ENCODE measurements at regions not wholly inside any gene's neighbourhood (a gene's known extent, or its start where the extent isn't known, plus 50 kb on each side); places are given as distances from the start of the nearest gene placed in this dataset.

DNA sequence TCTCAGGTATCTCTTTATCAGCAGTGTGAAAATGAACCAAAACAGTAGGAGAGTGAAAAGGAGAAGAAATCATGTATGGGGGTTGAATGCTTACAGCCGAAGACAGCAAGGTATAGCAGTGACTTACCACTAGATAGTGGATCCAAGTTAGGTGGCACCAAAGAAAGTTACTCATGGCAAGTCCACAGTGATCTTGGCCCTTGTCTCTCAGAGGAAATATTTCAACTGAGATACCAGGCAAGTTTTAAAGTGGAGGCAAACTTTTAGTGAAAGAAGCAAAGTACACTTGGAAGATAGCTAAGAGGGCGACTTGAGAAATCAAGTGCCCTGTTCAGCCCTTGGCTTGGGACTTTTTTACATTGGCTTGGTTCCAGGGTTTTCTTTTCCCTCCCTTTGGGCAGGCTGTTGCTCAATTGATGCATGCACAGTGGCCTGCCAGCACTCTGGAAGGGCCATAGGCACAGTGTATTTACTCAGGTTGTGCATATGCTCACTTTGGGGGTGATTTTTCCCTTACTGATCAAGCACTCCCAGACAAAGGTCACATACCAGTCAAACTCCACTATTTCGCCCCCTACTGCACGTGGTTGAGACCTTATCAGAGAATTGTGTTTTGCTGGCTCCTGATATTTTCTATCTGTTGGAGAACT lies 329.5 kb upstream of the KHDRBS2 start:
- no peak overlapping the region for H3K4me3 ChIP-seq (replicated peaks in 1 of 3; ENCODE audit: insufficient read depth in 1 of 3, low read depth in 1 of 3, low read length in 3 of 3)
- H3K9ac ChIP-seq (replicated peaks; ENCODE audit: extremely low read depth, insufficient read depth, low read length): no peak overlapping the region
- no peaks in the 10 kb centered on the region for H3K79me2 ChIP-seq (ENCODE audit: control insufficient read depth, insufficient read depth, low read length)
- intact Hi-C loops (cut with micrococcal nuclease) (no loop called here), dilution Hi-C loops (cut with MboI; ENCODE audit: extremely low pct_ligation_motif_present, low sequenced_read_pairs) (no loop called here)
- peaks cover 5% of the 10 kb centered on the region for H3K9me3 ChIP-seq (replicated peaks; ENCODE audit: control insufficient read depth, insufficient read depth, low read length)
- H3K36me3 ChIP-seq (ENCODE audit: control insufficient read depth in 2 of 2, extremely low read depth in 1 of 2, insufficient read depth in 2 of 2, low read length in 2 of 2): no peaks in the 10 kb centered on the region
- no peaks in the 10 kb centered on the region for H3K9me1 ChIP-seq (replicated peaks; ENCODE audit: control insufficient read depth, extremely low read depth, insufficient read depth, low read length)
- no peaks in the 10 kb centered on the region for H4K20me1 ChIP-seq (replicated peaks; ENCODE audit: control insufficient read depth, extremely low read depth, insufficient read depth, low read length)
- POLR2A ChIA-PET: no interaction called here
- no peaks in the 10 kb centered on the region for H3K4me1 ChIP-seq (ENCODE audit: control insufficient read depth, extremely low read depth, insufficient read depth, low read length)
- H2AFZ ChIP-seq (ENCODE audit: low read depth, low read length): no peak overlapping the region
- FAIRE-seq: no peak
- BruUV-seq (replicated peaks): no TSS peak
- CTCF ChIA-PET: no interaction called here
- H3K27me3 ChIP-seq (ENCODE audit: control insufficient read depth in 2 of 2, insufficient read depth in 2 of 2, low read length in 2 of 2): no peaks in the 10 kb centered on the region
- no peak overlapping the region for H3K4me2 ChIP-seq (ENCODE audit: insufficient read depth, low read length)
- H3K27ac ChIP-seq (ENCODE audit: insufficient read depth, low read depth, low read length): no peak overlapping the region
- TF ChIP-seq FOS (IDR thresholded peaks at IDR 0.05; ENCODE audit: borderline replicate concordance, insufficient read depth, low read length): no peak
- no peak for TF ChIP-seq JUN (IDR thresholded peaks at IDR 0.05; ENCODE audit: borderline replicate concordance, insufficient read depth, insufficient read length, low read depth)
- no peak for TF ChIP-seq EZH2 (IDR thresholded peaks at IDR 0.05; ENCODE audit: borderline replicate concordance, low read depth, low read length, severe bottlenecking)
- no peak for TF ChIP-seq POLR2AphosphoS5 (IDR thresholded peaks at IDR 0.05; ENCODE audit: insufficient read depth, low read depth, low read length)
- TF ChIP-seq GATA2 (IDR thresholded peaks at IDR 0.05; ENCODE audit: insufficient read depth, insufficient read length, low read depth, low read length): no peak
- TF ChIP-seq, protein P1, sequence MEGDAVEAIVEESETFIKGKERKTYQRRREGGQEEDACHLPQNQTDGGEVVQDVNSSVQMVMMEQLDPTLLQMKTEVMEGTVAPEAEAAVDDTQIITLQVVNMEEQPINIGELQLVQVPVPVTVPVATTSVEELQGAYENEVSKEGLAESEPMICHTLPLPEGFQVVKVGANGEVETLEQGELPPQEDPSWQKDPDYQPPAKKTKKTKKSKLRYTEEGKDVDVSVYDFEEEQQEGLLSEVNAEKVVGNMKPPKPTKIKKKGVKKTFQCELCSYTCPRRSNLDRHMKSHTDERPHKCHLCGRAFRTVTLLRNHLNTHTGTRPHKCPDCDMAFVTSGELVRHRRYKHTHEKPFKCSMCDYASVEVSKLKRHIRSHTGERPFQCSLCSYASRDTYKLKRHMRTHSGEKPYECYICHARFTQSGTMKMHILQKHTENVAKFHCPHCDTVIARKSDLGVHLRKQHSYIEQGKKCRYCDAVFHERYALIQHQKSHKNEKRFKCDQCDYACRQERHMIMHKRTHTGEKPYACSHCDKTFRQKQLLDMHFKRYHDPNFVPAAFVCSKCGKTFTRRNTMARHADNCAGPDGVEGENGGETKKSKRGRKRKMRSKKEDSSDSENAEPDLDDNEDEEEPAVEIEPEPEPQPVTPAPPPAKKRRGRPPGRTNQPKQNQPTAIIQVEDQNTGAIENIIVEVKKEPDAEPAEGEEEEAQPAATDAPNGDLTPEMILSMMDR (IDR thresholded peaks at IDR 0.05; ENCODE audit: extremely low read depth in 1 of 2, insufficient read depth in 1 of 2, low read depth in 1 of 2, low read length in 2 of 2): no peak
- TF ChIP-seq MYC (IDR thresholded peaks at IDR 0.05; ENCODE audit: low read depth, low read length): no peak
- TF ChIP-seq POLR2A (IDR thresholded peaks at IDR 0.05; ENCODE audit: low read depth, low read length): no peak
- no peak for DNase-seq (ENCODE audit: low read depth, low spot score)
